ENCODE measurements at regions not wholly inside any gene's neighbourhood (a gene's known extent, or its start where the extent isn't known, plus 50 kb on each side); places are given as distances from the start of the nearest gene placed in this dataset.

GRCh38 chr14:101444116-101444515 lies 117.2 kb upstream of the DIO3 start:
- H3K18ac ChIP-seq (ENCODE audit: low read depth, low read length), result no peak overlapping the region
- WGBS, 2 experiments (ENCODE audit: extremely low coverage in 2 of 2, insufficient read length in 1 of 2), result 80% methylated on average over 1 of the region's 7 CpGs; no CpG with 5 or more reads in 1 of the 2 experiments
- intact Hi-C loops (cut with micrococcal nuclease), result no loop called here
- no peak overlapping the region for H2BK15ac ChIP-seq (ENCODE audit: low read depth, low read length)
- no peak overlapping the region for H3K4me3 ChIP-seq (ENCODE audit: insufficient read depth, low read depth, low read length)
- H4K8ac ChIP-seq (ENCODE audit: low read depth in 2 of 2, low read length in 2 of 2), result no peak overlapping the region
- H4K20me1 ChIP-seq (ENCODE audit: insufficient read depth, low read length), result no peaks in the 10 kb centered on the region
- TF ChIP-seq CEBPB (IDR thresholded peaks at IDR 0.05; ENCODE audit: low read depth, low read length) (peak; percentile 50), POLR2A (IDR thresholded peaks at IDR 0.05; ENCODE audit: low read depth, low read length) (no peak)
- no peak overlapping the region for H2BK20ac ChIP-seq (ENCODE audit: low read depth, low read length)
- no peak overlapping the region for H3K4ac ChIP-seq (ENCODE audit: low read depth, low read length)
- no peaks in the 10 kb centered on the region; the same call in 1 of the 2 replicates for H3K4me1 ChIP-seq (ENCODE audit: control insufficient read depth, insufficient read depth, low read length)
- H3K9ac ChIP-seq (ENCODE audit: low read depth, low read length), result no peak overlapping the region
- H3K23ac ChIP-seq (ENCODE audit: low read depth, low read length), result no peak overlapping the region
- peak; percentile 65 for DNase-seq
- peaks cover 2% of the 10 kb centered on the region; the same call in 1 of the 2 replicates for H3K27me3 ChIP-seq (ENCODE audit: control insufficient read depth, insufficient read depth, low read length)
- no peak overlapping the region for H3K27ac ChIP-seq (ENCODE audit: insufficient read depth, low read length)
- no peak overlapping the region for H3K4me2 ChIP-seq (ENCODE audit: low read depth, low read length)
- no peak overlapping the region for H3K56ac ChIP-seq (ENCODE audit: extremely low read depth, insufficient read depth, low read length)
- BruUV-seq (replicated peaks), result no TSS peak
- no peaks in the 10 kb centered on the region for H3K9me1 ChIP-seq (ENCODE audit: insufficient read depth, low read length)
- peaks cover 2% of the 10 kb centered on the region; the same call in 1 of the 2 replicates for H3K9me3 ChIP-seq (ENCODE audit: control insufficient read depth, insufficient read depth, low read length)
- no peak; the same call in 1 of the 2 replicates for ATAC-seq (ENCODE audit: low read depth)
- no peak overlapping the region for H2AFZ ChIP-seq (replicated peaks; ENCODE audit: low read length, poor library complexity)
- H3K79me1 ChIP-seq (ENCODE audit: low read depth in 1 of 2, low read length in 2 of 2), result no peaks in the 10 kb centered on the region
- dilution Hi-C loops (cut with HindIII; ENCODE audit: low sequenced_read_pairs, unreplicated experiment), result no loop called here
- no peak overlapping the region for H2BK5ac ChIP-seq (ENCODE audit: low read depth, low read length, poor library complexity, severe bottlenecking)
- no peak overlapping the region for H4K5ac ChIP-seq (ENCODE audit: low read depth, low read length)
- in situ Hi-C loops (cut with MboI; ENCODE audit: low sequenced_read_pairs), result no loop called here
- ChIA-PET POLR2A (ENCODE audit: unreplicated experiment) (no interaction called here), CTCF (no interaction called here)
- no peak overlapping the region for H2AK5ac ChIP-seq (ENCODE audit: low read depth, low read length)
- H2BK120ac ChIP-seq (ENCODE audit: low read depth, low read length), result no peak overlapping the region
- no peaks in the 10 kb centered on the region for H3K36me3 ChIP-seq (ENCODE audit: control insufficient read depth, insufficient read depth, low read length)
- no peak overlapping the region for H2AK9ac ChIP-seq (replicated peaks; ENCODE audit: low read depth, low read length, poor library complexity)
- no peak overlapping the region for H4K91ac ChIP-seq (ENCODE audit: insufficient read depth, low read depth, low read length)
- H3K14ac ChIP-seq (replicated peaks; ENCODE audit: low read depth, low read length), result no peak overlapping the region
